DMS114 treated with DMSO at 0.1 percent for 48 hours (cell line): ENCODE measurements at regions not wholly inside any gene's neighbourhood (a gene's known extent, or its start where the extent isn't known, plus 50 kb on each side); places are given as distances from the start of the nearest gene placed in this dataset.

Experiments used
- DNase-seq: peaks from one replicate; lab custom pipeline; 2025; ENCODE audit not compliant: unreplicated experiment; lab: John Stamatoyannopoulos, UW

GRCh38 chr2:45275242-45275805 is 266.1 kb upstream of the SIX2 start:
- no peak for DNase-seq

GRCh38 chr2:45274250-45274926 is 265.1 kb upstream of the SIX2 start:
- DNase-seq, result no peak

GRCh38 chr2:45273412-45274249 is 264.4 kb upstream of the SIX2 start:
- DNase-seq, result no peak

GRCh38 chr2:45272549-45273265 is 263.5 kb upstream of the SIX2 start:
- DNase-seq, result no peak

GRCh38 chr2:45269149-45269793 is 260.0 kb upstream of the SIX2 start:
- DNase-seq, result no peak

- DNase-seq, result no peak
Observed at GRCh38 chr2:45268631-45269030, 259.4 kb upstream of the SIX2 start.

- DNase-seq, result no peak
Observed at GRCh38 chr2:45267062-45267792, 258.0 kb upstream of the SIX2 start.

GRCh38 chr2:45265336-45265735 is 256.1 kb upstream of the SIX2 start:
- DNase-seq, result no peak

GRCh38 chr2:45264227-45265225 is 255.3 kb upstream of the SIX2 start:
- no peak for DNase-seq

- DNase-seq, result no peak
Observed at GRCh38 chr2:45263147-45263546, 253.9 kb upstream of the SIX2 start.

- no peak for DNase-seq
Observed at GRCh38 chr2:45261746-45262145, 252.5 kb upstream of the SIX2 start.

- DNase-seq, result no peak
Observed at GRCh38 chr2:45260946-45261345, 251.7 kb upstream of the SIX2 start.

- no peak for DNase-seq
Observed at GRCh38 chr2:45259547-45260160, 250.4 kb upstream of the SIX2 start.

GRCh38 chr2:45259138-45259537 is 249.9 kb upstream of the SIX2 start:
- DNase-seq, result no peak

- DNase-seq, result no peak
Observed at GRCh38 chr2:45258311-45258710, 249.1 kb upstream of the SIX2 start.

GRCh38 chr2:45257820-45258219 is 248.6 kb upstream of the SIX2 start:
- DNase-seq, result no peak

- DNase-seq, result no peak
Observed at GRCh38 chr2:45256867-45257641, 247.8 kb upstream of the SIX2 start.
